OCI-LY1 (cell line): ENCODE measurements at regions not wholly inside any gene's neighbourhood (a gene's known extent, or its start where the extent isn't known, plus 50 kb on each side); places are given as distances from the start of the nearest gene placed in this dataset.
"Not testable (repeated sequence)": the region's sequence is repeated elsewhere in the genome, so short reads cannot be mapped to it uniquely, and the experiment has no call there.

Source experiments
- H2AFZ ChIP-seq: fragments of 200-600 bp; sonication (generic), shearing (Covaris generic); 2 replicates; pipeline ENCODE4 v1.6.0; 2014; ENCODE audit warnings: antibody characterized with exemption, mild to moderate bottlenecking, low read length
- H3F3A ChIP-seq: fragments of 200-600 bp; sonication (generic), shearing (Covaris generic); 2 replicates; pipeline ENCODE4 v1.6.0; 2014; ENCODE audit warnings: mild to moderate bottlenecking, antibody characterized with exemption, low read length, moderate library complexity; ENCODE audit not compliant: insufficient read depth
- H3K27ac ChIP-seq: fragments of 200-600 bp; sonication (generic); 2 replicates; pipeline ENCODE4 v1.5.1; 2014; ENCODE audit warnings: low read length, mixed run types, mild to moderate bottlenecking, low read depth; ENCODE audit not compliant: poor library complexity, severe bottlenecking
- H3K27me3 ChIP-seq: fragments of 200-600 bp; sonication (generic); 2 replicates; pipeline ENCODE4 v1.6.0; 2014; ENCODE audit warnings: antibody characterized with exemption, mild to moderate bottlenecking, low read length, moderate library complexity; ENCODE audit not compliant: insufficient read depth
- H3K36me3 ChIP-seq: fragments of 200-600 bp; sonication (generic); 2 replicates; pipeline ENCODE4 v1.6.1; 2014; ENCODE audit warnings: mild to moderate bottlenecking, antibody characterized with exemption, low read length, moderate library complexity, mixed read lengths; ENCODE audit not compliant: insufficient read depth
- H3K4me1 ChIP-seq: fragments of 200-600 bp; sonication (generic); 2 replicates; pipeline ENCODE4 v1.5.1; 2014; ENCODE audit warnings: mild to moderate bottlenecking, low read length, moderate library complexity; ENCODE audit not compliant: insufficient read depth, severe bottlenecking
- H3K4me2 ChIP-seq: fragments of 200-600 bp; sonication (generic), shearing (Covaris generic); 2 replicates; pipeline ENCODE4 v1.6.1; 2014; ENCODE audit warnings: low read length
- H3K4me3 ChIP-seq: fragments of 200-600 bp; sonication (generic); 2 replicates; pipeline ENCODE4 v1.5.1; 2014; ENCODE audit warnings: low read length, low read depth, mild to moderate bottlenecking, mixed read lengths; ENCODE audit not compliant: poor library complexity, severe bottlenecking
- H3K79me2 ChIP-seq: fragments of 200-600 bp; shearing (Covaris generic); 2 replicates; pipeline ENCODE4 v1.6.1; 2016; ENCODE audit warnings: mixed run types, low read length, mixed read lengths; ENCODE audit not compliant: insufficient read depth
- H3K9ac ChIP-seq: fragments of 200-600 bp; sonication (generic), shearing (Covaris generic); 2 replicates; pipeline ENCODE4 v1.6.1; 2014; ENCODE audit warnings: mild to moderate bottlenecking, low read length, mixed read lengths
- H3K9me2 ChIP-seq: fragments of 200-600 bp; sonication (generic), shearing (Covaris generic); 2 replicates; pipeline ENCODE4 v1.6.1; 2014; ENCODE audit warnings: low read depth, mild to moderate bottlenecking, low read length, mixed read lengths
- H3K9me3 ChIP-seq: fragments of 200-600 bp; shearing (Covaris generic); 2 replicates; pipeline ENCODE4 v1.6.1; 2014; ENCODE audit warnings: low read length, mixed read lengths
- H4K20me1 ChIP-seq: fragments of 200-600 bp; sonication (generic), shearing (Covaris generic); 2 replicates; pipeline ENCODE4 v1.6.0; 2016; ENCODE audit warnings: mild to moderate bottlenecking, low read length; ENCODE audit not compliant: insufficient read depth
- CTCF ChIP-seq: fragments of 200-600 bp; sonication (generic), shearing (Covaris generic); IDR thresholded peaks from 2 replicates; pipeline ENCODE4 v1.5.1; 2017; ENCODE audit warnings: mild to moderate bottlenecking, antibody characterized with exemption, low read length, moderate library complexity, mixed read lengths
- EZH2 ChIP-seq: fragments of 200-600 bp; sonication (generic), shearing (Covaris generic); IDR thresholded peaks from 2 replicates; pipeline ENCODE4 v1.8.0; 2017; ENCODE audit warnings: borderline replicate concordance, mixed run types, mild to moderate bottlenecking, antibody characterized with exemption, low read length, moderate library complexity, mixed read lengths

GRCh38 chr14:106026026-106026425 is 499.6 kb downstream of the TMEM121 start:
- Histone ChIP-seq H3K9me3 (no peaks in the 10 kb centered on the region), H3K27me3 (no peaks in the 10 kb centered on the region), H3K36me3 (no peaks in the 10 kb centered on the region), H2AFZ (no peak overlapping the region), H3K9ac (no peak overlapping the region), H3K9me2 (no peaks in the 10 kb centered on the region), H3F3A (no peaks in the 10 kb centered on the region), H4K20me1 (no peaks in the 10 kb centered on the region), H3K27ac (no peak overlapping the region), H3K4me3 (no peak overlapping the region), H3K79me2 (no peaks in the 10 kb centered on the region), H3K4me2 (no peak overlapping the region), H3K4me1 (no peaks in the 10 kb centered on the region)
- TF ChIP-seq EZH2: no peak
- TF ChIP-seq CTCF: no peak

DNA sequence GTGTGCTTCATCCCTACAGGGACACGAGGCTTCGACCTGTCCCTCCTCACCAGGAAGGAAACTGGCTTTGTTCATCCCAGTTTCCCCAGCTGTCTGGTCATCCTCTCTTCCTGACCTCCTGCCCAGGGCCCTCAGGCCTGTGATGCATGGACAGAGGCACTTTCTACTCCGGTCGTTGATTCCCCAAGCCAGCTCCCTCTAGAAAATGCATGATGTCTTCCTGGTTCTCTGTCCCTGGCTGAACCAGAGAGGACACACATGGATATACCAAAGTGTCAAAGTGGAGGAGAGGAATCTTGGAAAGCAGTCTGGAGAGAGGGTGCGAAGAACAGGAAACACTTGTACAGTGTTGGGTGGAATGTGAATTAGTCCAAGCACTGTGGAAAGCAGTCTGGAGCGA is 501.4 kb downstream of the TMEM121 start:
- H3K9me3 ChIP-seq, H4K20me1 ChIP-seq, H3K9me2 ChIP-seq, H3K4me1 ChIP-seq, H3K9ac ChIP-seq, H3K27ac ChIP-seq, H3K4me3 ChIP-seq, H3K27me3 ChIP-seq, H2AFZ ChIP-seq, H3K79me2 ChIP-seq, H3K36me3 ChIP-seq, H3F3A ChIP-seq, H3K4me2 ChIP-seq: not testable (repeated sequence)

DNA sequence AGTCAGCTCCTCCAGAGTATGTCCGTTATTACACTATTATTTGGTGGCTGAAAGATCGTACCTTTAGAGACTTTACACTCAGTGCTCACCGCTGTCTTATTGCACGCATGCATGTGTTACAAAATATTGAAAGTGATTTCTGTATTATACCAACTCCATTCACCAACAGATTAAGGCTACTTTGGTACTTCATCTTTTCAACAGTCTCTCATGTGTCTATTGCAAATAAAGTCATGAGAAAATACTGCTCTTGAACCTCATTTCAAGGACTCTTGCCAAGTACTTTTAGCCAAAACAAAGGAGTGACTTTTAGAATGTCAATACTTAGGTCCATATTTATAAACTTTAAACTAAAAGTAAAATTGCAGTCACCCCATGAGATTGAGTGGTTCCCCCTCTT is 503.6 kb downstream of the TMEM121 start:
- Histone ChIP-seq H3K9ac (no peak overlapping the region), H4K20me1 (no peaks in the 10 kb centered on the region), H3K9me3 (no peaks in the 10 kb centered on the region), H3K36me3 (no peaks in the 10 kb centered on the region), H3K4me3 (no peak overlapping the region), H3K27me3 (no peaks in the 10 kb centered on the region), H3K4me1 (no peaks in the 10 kb centered on the region), H3K4me2 (no peak overlapping the region), H2AFZ (no peak overlapping the region), H3K9me2 (no peaks in the 10 kb centered on the region), H3K79me2 (no peaks in the 10 kb centered on the region), H3F3A (no peaks in the 10 kb centered on the region), H3K27ac (no peak overlapping the region)
- TF ChIP-seq EZH2 (no peak), CTCF (no peak)

DNA sequence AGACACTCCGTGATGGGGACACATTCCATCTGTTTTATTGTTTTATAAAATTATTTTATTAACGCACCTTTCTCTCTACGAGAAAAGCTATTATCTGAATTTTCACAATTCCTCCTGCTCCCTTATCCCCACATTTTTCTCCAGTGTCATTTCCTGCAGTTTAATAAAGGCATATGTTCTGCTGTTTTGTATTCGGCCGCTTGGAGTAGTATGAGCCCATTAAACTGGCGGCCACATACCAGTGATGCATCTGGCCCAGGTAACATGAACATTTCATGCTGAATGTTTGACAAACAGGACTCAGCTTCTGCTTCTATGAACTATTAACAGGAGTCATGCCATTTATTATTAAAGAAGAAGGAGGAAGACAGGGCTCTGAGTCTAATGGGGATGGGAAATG is 511.0 kb downstream of the TMEM121 start:
- no peak overlapping the region for H3K9ac ChIP-seq
- H3K27me3 ChIP-seq: no peaks in the 10 kb centered on the region
- H3K4me1 ChIP-seq: no peaks in the 10 kb centered on the region
- H3K9me3 ChIP-seq: no peaks in the 10 kb centered on the region
- no peak overlapping the region for H3K4me3 ChIP-seq
- no peaks in the 10 kb centered on the region for H3K9me2 ChIP-seq
- no peaks in the 10 kb centered on the region for H3K36me3 ChIP-seq
- TF ChIP-seq CTCF (no peak; the same call in 1 of the 2 replicates), EZH2 (no peak)
- H3F3A ChIP-seq: no peaks in the 10 kb centered on the region
- H3K4me2 ChIP-seq: no peak overlapping the region
- no peaks in the 10 kb centered on the region for H3K79me2 ChIP-seq
- no peaks in the 10 kb centered on the region for H4K20me1 ChIP-seq
- no peak overlapping the region for H2AFZ ChIP-seq
- H3K27ac ChIP-seq: no peak overlapping the region
